Psoas muscle (tissue), 7 donors: ENCODE measurements at regions not wholly inside any gene's neighbourhood (a gene's known extent, or its start where the extent isn't known, plus 50 kb on each side); places are given as distances from the start of the nearest gene placed in this dataset.

ENCODE experiments used
- ATAC-seq, 4 donors: fragments of 200-7000 bp; cut with Tn5 transposase; one replicate each; pipeline ENCODE4 v1.9.1; 2020; ENCODE audit warnings: moderate library complexity in 3 of 4, mild to moderate bottlenecking in 2 of 4
- DNase-seq, 2 donors: peaks; one replicate each; pipeline ENCODE4 v3.0.0-alpha.2; 2020
- H3K27ac ChIP-seq: fragments of 200-600 bp; one replicate; pipeline ENCODE4 v1.8.0; 2022
- H3K27me3 ChIP-seq, 3 donors: fragments of 200-600 bp in 1 of 3; one replicate each; pipeline versions ENCODE4 v1.6.1 to v1.8.0; 2013 to 2022; ENCODE audit warnings: low read length in 2 of 3, mild to moderate bottlenecking in 2 of 3, moderate library complexity in 1 of 3; ENCODE audit not compliant: insufficient read depth in 3 of 3
- H3K36me3 ChIP-seq, 2 donors: fragments of 200-600 bp in 1 of 2; one replicate each; pipeline versions ENCODE4 v1.6.1 to v1.8.0; 2013 to 2022; ENCODE audit warnings: low read depth in 1 of 2, mild to moderate bottlenecking in 1 of 2, moderate library complexity in 1 of 2; ENCODE audit not compliant: insufficient read depth in 1 of 2
- H3K4me1 ChIP-seq: fragments of 200-600 bp; one replicate; pipeline ENCODE4 v1.8.0; 2022
- H3K4me3 ChIP-seq: fragments of 200-600 bp; one replicate; pipeline ENCODE4 v1.8.0; 2022; ENCODE audit warnings: mild to moderate bottlenecking
- H3K9me3 ChIP-seq: fragments of 200-600 bp; one replicate; pipeline ENCODE4 v1.8.0; 2022
- CTCF ChIP-seq: fragments of 200-600 bp; IDR thresholded peaks from one replicate; pipeline ENCODE4 v1.8.0; 2022; ENCODE audit warnings: antibody characterized with exemption
- WGBS, 3 donors: extraction: QIAGEN DNeasy Blood & Tissue Kit; methylation state at CpG; one replicate each; pipeline versions ENCODE4 v1.1.6 to v1.1.7; 2013; 5-methylcytosine and 5-hydroxymethylcytosine counted together
- intact Hi-C, 2 donors: fragments of 100-400 bp; cut with DNase I; formaldehyde crosslinking; loops; one replicate each; pipeline versions ENCODE4 v1.11.0 to v1.14.2; 2022
- donor health status: healthy with polysubstance abuse.
- donor health status: DM: no; HTN: no; CAD: no; lungs with moderate emphysema.
- donor health status: Bipolar disorder and iron deficiency.
- donor health status: healthy.
- donor health status: DM: yes; HTN: yes; CAD: no.
- donor health status: DM: no; HTN: no; CAD: no.
- donor health status: DM: yes; HTN: yes; CAD: no.

GRCh38 chr3:81299481-81299880 lies 462.0 kb downstream of the GBE1 start:
- ATAC-seq (no peak), DNase-seq (no peak)
- 60 to 72% (median 66%) methylated on average over 3 of the region's 3 CpGs for whole genome bisulfite sequencing, 3 donors
- no peak for TF ChIP-seq CTCF
- H3K4me1 ChIP-seq, result no peaks in the 10 kb centered on the region
- no peak overlapping the region for H3K27ac ChIP-seq
- no peaks in the 10 kb centered on the region for H3K9me3 ChIP-seq
- no peak overlapping the region for H3K4me3 ChIP-seq
- intact Hi-C loops, result no loop called here
- no peaks in the 10 kb centered on the region for H3K27me3 ChIP-seq
- no peaks in the 10 kb centered on the region for H3K36me3 ChIP-seq

GRCh38 chr3:81295906-81296577 lies 465.4 kb downstream of the GBE1 start:
- Histone ChIP-seq H3K27ac (no peak overlapping the region), H3K4me1 (no peaks in the 10 kb centered on the region), H3K36me3 (no peaks in the 10 kb centered on the region), H3K9me3 (no peaks in the 10 kb centered on the region), H3K4me3 (no peak overlapping the region), H3K27me3 (no peaks in the 10 kb centered on the region)
- DNase-seq, result no peak
- intact Hi-C loops, result no loop called here
- WGBS, 3 donors, result 95 to 100% (median 100%) methylated on average over 1 of the region's 1 CpG
- no peak for TF ChIP-seq CTCF
- no peak for ATAC-seq

GRCh38 chr3:81293156-81293555 lies 468.3 kb downstream of the GBE1 start:
- H3K27me3 ChIP-seq, result no peaks in the 10 kb centered on the region
- peaks cover 4% of the 10 kb centered on the region for H3K9me3 ChIP-seq
- no peak for TF ChIP-seq CTCF
- no peak overlapping the region for H3K27ac ChIP-seq
- no peaks in the 10 kb centered on the region for H3K4me1 ChIP-seq
- intact Hi-C loops, result no loop called here
- 71 to 79% (median 76%) methylated on average over 3 of the region's 3 CpGs for WGBS, 3 donors
- H3K36me3 ChIP-seq, result no peaks in the 10 kb centered on the region
- ATAC-seq (no peak), DNase-seq (no peak)
- no peak overlapping the region for H3K4me3 ChIP-seq

- DNase-seq (no peak), ATAC-seq (no peak)
- intact Hi-C loops, result no loop called here
- Histone ChIP-seq H3K9me3 (peaks cover 4% of the 10 kb centered on the region), H3K27me3 (no peaks in the 10 kb centered on the region), H3K36me3 (no peaks in the 10 kb centered on the region), H3K27ac (no peak overlapping the region), H3K4me3 (no peak overlapping the region), H3K4me1 (no peaks in the 10 kb centered on the region)
- 51 to 55% (median 55%) methylated on average over 1 of the region's 1 CpG for WGBS, 3 donors
- no peak for TF ChIP-seq CTCF
Measured at GRCh38 chr3:81291586-81291985, 469.9 kb downstream of the GBE1 start.

GRCh38 chr3:81289676-81290075 lies 471.8 kb downstream of the GBE1 start:
- no peak overlapping the region for H3K4me3 ChIP-seq
- no peaks in the 10 kb centered on the region for H3K36me3 ChIP-seq
- intact Hi-C loops, result no loop called here
- no peak for TF ChIP-seq CTCF
- peaks cover 4% of the 10 kb centered on the region for H3K9me3 ChIP-seq
- no peak for DNase-seq
- ATAC-seq, result no peak
- 35 to 44% (median 42%) methylated on average over 3 of the region's 3 CpGs for WGBS, 3 donors
- no peaks in the 10 kb centered on the region for H3K4me1 ChIP-seq
- no peak overlapping the region for H3K27ac ChIP-seq
- H3K27me3 ChIP-seq, result no peaks in the 10 kb centered on the region
